ENCODE measurements at regions not wholly inside any gene's neighbourhood (a gene's known extent, or its start where the extent isn't known, plus 50 kb on each side); places are given as distances from the start of the nearest gene placed in this dataset.

DNA sequence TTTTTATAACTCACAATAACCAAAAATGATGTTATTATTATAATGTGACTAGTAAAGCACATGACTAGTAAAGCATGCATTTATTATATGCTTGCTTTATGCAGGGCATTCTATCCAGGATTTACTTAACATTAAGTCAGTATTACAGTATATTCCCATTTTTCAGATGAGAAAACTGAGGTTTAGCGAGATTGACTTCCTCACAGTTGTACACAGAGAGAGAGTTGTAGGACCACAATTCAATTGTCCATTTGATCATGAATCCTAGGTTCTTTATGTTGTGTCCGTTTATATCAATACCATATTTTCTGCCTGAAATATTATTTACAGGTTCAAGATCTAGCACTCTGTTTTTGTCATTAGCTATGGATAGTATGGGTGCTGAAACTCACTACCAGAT is 301.5 kb downstream of the PRL start:
- TF ChIP-seq, protein P1, sequence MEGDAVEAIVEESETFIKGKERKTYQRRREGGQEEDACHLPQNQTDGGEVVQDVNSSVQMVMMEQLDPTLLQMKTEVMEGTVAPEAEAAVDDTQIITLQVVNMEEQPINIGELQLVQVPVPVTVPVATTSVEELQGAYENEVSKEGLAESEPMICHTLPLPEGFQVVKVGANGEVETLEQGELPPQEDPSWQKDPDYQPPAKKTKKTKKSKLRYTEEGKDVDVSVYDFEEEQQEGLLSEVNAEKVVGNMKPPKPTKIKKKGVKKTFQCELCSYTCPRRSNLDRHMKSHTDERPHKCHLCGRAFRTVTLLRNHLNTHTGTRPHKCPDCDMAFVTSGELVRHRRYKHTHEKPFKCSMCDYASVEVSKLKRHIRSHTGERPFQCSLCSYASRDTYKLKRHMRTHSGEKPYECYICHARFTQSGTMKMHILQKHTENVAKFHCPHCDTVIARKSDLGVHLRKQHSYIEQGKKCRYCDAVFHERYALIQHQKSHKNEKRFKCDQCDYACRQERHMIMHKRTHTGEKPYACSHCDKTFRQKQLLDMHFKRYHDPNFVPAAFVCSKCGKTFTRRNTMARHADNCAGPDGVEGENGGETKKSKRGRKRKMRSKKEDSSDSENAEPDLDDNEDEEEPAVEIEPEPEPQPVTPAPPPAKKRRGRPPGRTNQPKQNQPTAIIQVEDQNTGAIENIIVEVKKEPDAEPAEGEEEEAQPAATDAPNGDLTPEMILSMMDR (IDR thresholded peaks at IDR 0.05; ENCODE audit: unreplicated experiment): no peak
- Mint-ChIP-seq H3K9me3 (ENCODE audit: low read depth) (no peaks in the 10 kb centered on the region), H3K27ac (no peak overlapping the region), H3K4me1 (ENCODE audit: low read depth) (peaks cover 51% of the 10 kb centered on the region), H3K36me3 (ENCODE audit: insufficient read depth) (peaks cover 5% of the 10 kb centered on the region), H3K4me3 (ENCODE audit: low read depth) (no peak overlapping the region), H3K27me3 (no peaks in the 10 kb centered on the region)
- DNase-seq (ENCODE audit: low spot score, unreplicated experiment): no peak

DNA sequence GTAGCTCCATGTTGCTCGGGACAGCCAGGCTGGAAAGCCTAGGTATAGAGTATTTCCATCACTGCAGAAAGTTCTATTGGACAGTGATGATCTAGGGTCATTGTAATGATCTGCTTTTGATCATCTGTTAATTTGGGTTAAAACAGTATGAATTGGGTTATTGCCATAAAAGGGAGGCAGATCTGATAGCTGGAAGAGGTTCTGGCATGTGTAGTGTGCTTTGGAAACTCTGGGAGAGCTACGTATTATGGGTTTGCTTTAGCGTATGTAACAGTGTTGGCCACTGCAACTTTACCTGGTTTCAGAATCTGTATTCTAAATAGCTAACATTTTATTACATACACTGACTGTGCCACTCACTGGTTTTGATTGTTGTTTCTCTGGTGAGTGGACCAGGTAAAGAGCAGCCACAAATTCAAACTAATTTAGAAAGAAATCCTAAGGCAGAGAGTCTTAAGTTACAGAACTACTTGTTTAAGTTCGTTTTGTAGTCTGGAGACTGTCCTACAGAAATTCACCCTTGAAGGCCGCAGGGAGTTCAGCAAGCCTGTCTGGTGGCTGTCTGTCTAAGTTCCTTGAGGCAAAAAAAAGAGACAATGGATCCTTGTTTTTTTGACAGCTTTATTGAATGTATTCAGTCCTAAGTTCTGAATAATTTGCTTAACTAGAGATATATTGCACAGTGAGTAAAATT is 300.3 kb downstream of the PRL start:
- Mint-ChIP-seq H3K4me3 (ENCODE audit: low read depth) (no peak overlapping the region), H3K27me3 (no peaks in the 10 kb centered on the region), H3K36me3 (ENCODE audit: insufficient read depth) (peaks cover 5% of the 10 kb centered on the region), H3K27ac (peak overlapping the region; percentile 27), H3K9me3 (ENCODE audit: low read depth) (no peaks in the 10 kb centered on the region), H3K4me1 (ENCODE audit: low read depth) (peaks cover 55% of the 10 kb centered on the region)
- TF ChIP-seq, protein P1 (IDR thresholded peaks at IDR 0.05; ENCODE audit: unreplicated experiment): no peak
- no peak for DNase-seq (ENCODE audit: low spot score, unreplicated experiment)

DNA sequence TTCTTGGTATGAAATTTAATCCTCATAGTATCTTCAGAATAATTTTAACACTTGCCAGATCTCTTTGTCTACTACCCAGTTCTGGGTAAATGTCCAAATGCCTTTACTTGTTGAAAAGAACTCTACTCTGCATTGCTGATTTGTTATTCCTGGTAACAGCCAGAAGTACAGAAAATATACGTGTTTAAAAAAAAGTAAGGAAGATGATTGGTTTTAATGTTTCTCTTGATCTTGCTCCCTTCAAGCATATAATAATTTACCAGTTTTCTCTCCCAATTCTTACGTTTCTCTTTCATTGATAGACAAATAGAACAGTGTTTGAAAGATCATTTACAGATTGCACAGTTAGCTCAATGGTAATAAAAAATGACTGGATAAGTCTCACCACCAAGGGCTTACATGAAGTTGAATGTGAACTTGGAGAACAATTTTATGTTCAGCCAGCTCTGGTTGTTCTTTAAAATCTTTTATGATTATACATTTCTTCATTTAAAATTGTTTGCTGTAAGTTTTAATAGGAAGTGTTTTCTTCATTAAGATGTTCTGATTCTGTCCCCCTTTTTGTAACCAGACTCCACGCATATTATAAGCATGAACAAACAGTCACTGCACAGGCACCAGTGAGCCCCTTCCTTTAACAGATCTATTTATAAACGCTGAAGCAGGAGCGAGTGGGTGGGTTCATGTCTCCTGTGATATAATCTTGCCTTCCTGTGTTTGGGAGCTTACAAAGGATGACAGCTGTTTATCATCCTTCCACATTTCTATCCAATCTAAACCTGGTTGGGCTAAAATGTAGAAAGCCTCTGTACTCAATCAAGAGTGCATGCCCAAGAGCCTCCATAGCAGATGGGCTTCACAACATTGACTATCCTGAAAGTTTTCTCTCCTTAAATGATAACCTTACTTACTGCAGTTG is 299.5 kb downstream of the PRL start:
- TF ChIP-seq, protein P1 (IDR thresholded peaks at IDR 0.05; ENCODE audit: unreplicated experiment): no peak
- peaks cover 57% of the 10 kb centered on the region for H3K4me1 Mint-ChIP-seq (ENCODE audit: low read depth)
- H3K27ac Mint-ChIP-seq: peak overlapping the region; percentile 88
- no peaks in the 10 kb centered on the region for H3K9me3 Mint-ChIP-seq (ENCODE audit: low read depth)
- no peak for DNase-seq (ENCODE audit: low spot score, unreplicated experiment)
- peaks cover 5% of the 10 kb centered on the region for H3K36me3 Mint-ChIP-seq (ENCODE audit: insufficient read depth)
- no peak overlapping the region for H3K4me3 Mint-ChIP-seq (ENCODE audit: low read depth)
- no peaks in the 10 kb centered on the region for H3K27me3 Mint-ChIP-seq

DNA sequence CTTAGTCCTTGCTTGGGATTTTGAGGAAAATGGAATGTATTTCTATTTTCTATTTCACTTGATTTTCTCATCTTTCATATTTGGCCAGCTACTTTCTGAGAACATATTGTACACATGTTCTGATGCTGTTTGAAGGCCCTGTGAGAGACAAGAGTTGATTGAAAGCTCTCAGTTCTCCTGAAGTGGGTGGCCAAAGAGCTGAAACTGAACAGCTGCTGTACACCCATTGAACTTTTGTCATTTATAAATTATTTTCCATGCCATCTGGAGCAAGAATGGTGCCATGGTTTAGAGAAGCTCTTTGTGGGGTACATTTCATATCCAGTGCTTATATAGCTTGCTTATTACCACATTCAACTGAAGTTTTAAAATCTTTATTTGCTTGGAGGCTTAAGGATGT is 298.3 kb downstream of the PRL start:
- H3K27ac Mint-ChIP-seq: peak overlapping the region; percentile 88
- no peaks in the 10 kb centered on the region for H3K9me3 Mint-ChIP-seq (ENCODE audit: low read depth)
- peaks cover 59% of the 10 kb centered on the region for H3K4me1 Mint-ChIP-seq (ENCODE audit: low read depth)

DNA sequence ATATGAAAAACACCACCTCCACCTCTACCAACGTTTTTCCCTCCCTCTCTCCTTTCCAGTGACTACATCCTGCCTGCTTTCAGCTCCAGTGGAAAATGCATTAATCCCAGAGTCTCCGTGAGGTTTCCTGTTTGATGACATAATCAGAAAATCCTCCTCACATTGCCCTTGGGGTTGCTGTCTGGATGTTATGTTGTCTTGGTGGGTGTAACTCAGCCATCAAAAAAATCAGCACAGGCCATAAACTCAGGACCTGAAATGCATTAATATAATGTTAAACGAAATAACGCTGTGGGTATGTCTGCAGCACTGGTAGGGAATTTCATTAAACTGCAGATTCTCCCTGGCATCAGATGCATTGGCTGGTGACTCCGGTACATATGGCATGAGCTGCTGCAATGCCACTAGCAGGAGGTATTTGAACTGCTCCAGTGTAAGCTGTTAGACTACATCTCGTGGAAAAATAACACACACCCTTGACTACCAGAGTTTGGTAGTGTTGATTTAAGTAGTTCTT is 297.8 kb downstream of the PRL start:
- TF ChIP-seq, protein P1 (IDR thresholded peaks at IDR 0.05; ENCODE audit: unreplicated experiment): no peak
- H3K9me3 Mint-ChIP-seq (ENCODE audit: low read depth): no peaks in the 10 kb centered on the region
- H3K4me1 Mint-ChIP-seq (ENCODE audit: low read depth): peaks cover 59% of the 10 kb centered on the region
- H3K27me3 Mint-ChIP-seq: no peaks in the 10 kb centered on the region
- peaks cover 5% of the 10 kb centered on the region for H3K36me3 Mint-ChIP-seq (ENCODE audit: insufficient read depth)
- no peak overlapping the region for H3K4me3 Mint-ChIP-seq (ENCODE audit: low read depth)
- no peak for DNase-seq (ENCODE audit: low spot score, unreplicated experiment)
- H3K27ac Mint-ChIP-seq: peak overlapping the region; percentile 38

More for the DNA sequence above, 298.3 kb downstream of the PRL start:
- H3K36me3 Mint-ChIP-seq (ENCODE audit: insufficient read depth): peaks cover 3% of the 10 kb centered on the region
- no peak for DNase-seq (ENCODE audit: low spot score, unreplicated experiment)
- TF ChIP-seq, protein P1 (IDR thresholded peaks at IDR 0.05; ENCODE audit: unreplicated experiment): no peak
- no peak overlapping the region for H3K4me3 Mint-ChIP-seq (ENCODE audit: low read depth)
- H3K27me3 Mint-ChIP-seq: no peaks in the 10 kb centered on the region
